ENCODE measurements at regions not wholly inside any gene's neighbourhood (a gene's known extent, or its start where the extent isn't known, plus 50 kb on each side); places are given as distances from the start of the nearest gene placed in this dataset.

GRCh38 chr2:167582619-167583018 is 664.8 kb downstream of the STK39 start:
- Mint-ChIP-seq H3K36me3 (no peaks in the 10 kb centered on the region), H3K27me3 (no peaks in the 10 kb centered on the region), H3K4me3 (no peak overlapping the region), H3K4me1 (ENCODE audit: unreplicated experiment) (peaks cover 12% of the 10 kb centered on the region), H3K27ac (no peak overlapping the region), H3K9me3 (no peaks in the 10 kb centered on the region)
- no peak for DNase-seq (ENCODE audit: extremely low spot score, unreplicated experiment)
- TF ChIP-seq CTCF (conservative IDR thresholded peaks at IDR 0.05), result no peak

- Mint-ChIP-seq H3K4me3 (no peak overlapping the region), H3K4me1 (ENCODE audit: unreplicated experiment) (peaks cover 13% of the 10 kb centered on the region), H3K36me3 (no peaks in the 10 kb centered on the region), H3K27ac (no peak overlapping the region), H3K9me3 (no peaks in the 10 kb centered on the region), H3K27me3 (no peaks in the 10 kb centered on the region)
- no peak for DNase-seq (ENCODE audit: extremely low spot score, unreplicated experiment)
- TF ChIP-seq CTCF (conservative IDR thresholded peaks at IDR 0.05), result no peak
Measured at GRCh38 chr2:167581961-167582574, 665.3 kb downstream of the STK39 start.

GRCh38 chr2:167579826-167580225 is 667.6 kb downstream of the STK39 start:
- no peaks in the 10 kb centered on the region for H3K27me3 Mint-ChIP-seq
- no peak for DNase-seq (ENCODE audit: extremely low spot score, unreplicated experiment)
- H3K4me3 Mint-ChIP-seq, result no peak overlapping the region
- H3K27ac Mint-ChIP-seq, result no peak overlapping the region
- H3K9me3 Mint-ChIP-seq, result no peaks in the 10 kb centered on the region
- H3K36me3 Mint-ChIP-seq, result no peaks in the 10 kb centered on the region
- H3K4me1 Mint-ChIP-seq (ENCODE audit: unreplicated experiment), result peaks cover 17% of the 10 kb centered on the region
- no peak for TF ChIP-seq CTCF (conservative IDR thresholded peaks at IDR 0.05)

GRCh38 chr2:167575276-167575675 is 672.1 kb downstream of the STK39 start:
- H3K36me3 Mint-ChIP-seq, result no peaks in the 10 kb centered on the region
- TF ChIP-seq CTCF (conservative IDR thresholded peaks at IDR 0.05), result no peak
- H3K27me3 Mint-ChIP-seq, result no peaks in the 10 kb centered on the region
- peaks cover 11% of the 10 kb centered on the region for H3K4me1 Mint-ChIP-seq (ENCODE audit: unreplicated experiment)
- no peak overlapping the region for H3K4me3 Mint-ChIP-seq
- H3K9me3 Mint-ChIP-seq, result no peaks in the 10 kb centered on the region
- no peak overlapping the region for H3K27ac Mint-ChIP-seq
- DNase-seq (ENCODE audit: extremely low spot score, unreplicated experiment), result no peak

- Mint-ChIP-seq H3K36me3 (no peaks in the 10 kb centered on the region), H3K4me1 (ENCODE audit: unreplicated experiment) (peaks cover 11% of the 10 kb centered on the region), H3K27ac (no peak overlapping the region), H3K4me3 (no peak overlapping the region), H3K27me3 (no peaks in the 10 kb centered on the region), H3K9me3 (no peaks in the 10 kb centered on the region)
- DNase-seq (ENCODE audit: extremely low spot score, unreplicated experiment), result no peak
- no peak for TF ChIP-seq CTCF (conservative IDR thresholded peaks at IDR 0.05)
Measured at GRCh38 chr2:167572883-167573619, 674.3 kb downstream of the STK39 start.
